ENCODE measurements at regions not wholly inside any gene's neighbourhood (a gene's known extent, or its start where the extent isn't known, plus 50 kb on each side); places are given as distances from the start of the nearest gene placed in this dataset.

GRCh38 chr3:187942658-187943241 is 197.5 kb upstream of the BCL6 start:
- H3K27me3 ChIP-seq (ENCODE audit: control insufficient read depth, insufficient read depth, low read length) = no peaks in the 10 kb centered on the region
- DNase-seq (no peak), FAIRE-seq (no peak)
- no peaks in the 10 kb centered on the region for H3K9me3 ChIP-seq (ENCODE audit: control insufficient read depth in 2 of 3, insufficient read depth in 1 of 3, low read length in 3 of 3)
- intact Hi-C loops (cut with DNase I) = no loop called here
- no peak overlapping the region for H3K27ac ChIP-seq (ENCODE audit: low read depth in 2 of 2, low read length in 2 of 2)
- no peak for TF ChIP-seq CTCF (IDR thresholded peaks at IDR 0.05; ENCODE audit: borderline replicate concordance, extremely low read depth, insufficient read depth)
- no peak overlapping the region for H3K9ac ChIP-seq (ENCODE audit: low read length in 3 of 3)
- no peaks in the 10 kb centered on the region for H3K36me3 ChIP-seq (ENCODE audit: control insufficient read depth in 2 of 3, insufficient read depth in 3 of 3, low read length in 3 of 3)
- no peak overlapping the region for H3K4me3 ChIP-seq (ENCODE audit: low read length in 3 of 3)
- peaks cover 0 to 2% (median 0%) of the 10 kb centered on the region in 3 donors for H3K4me1 ChIP-seq (ENCODE audit: control insufficient read depth in 2 of 3, insufficient read depth in 2 of 3, low read depth in 1 of 3, low read length in 3 of 3)

- DNase-seq = no peak
- no peaks in the 10 kb centered on the region for H3K9me3 ChIP-seq (ENCODE audit: control insufficient read depth in 2 of 3, insufficient read depth in 1 of 3, low read length in 3 of 3)
- H3K4me3 ChIP-seq (ENCODE audit: low read length in 3 of 3) = no peak overlapping the region
- no peaks in the 10 kb centered on the region for H3K27me3 ChIP-seq (ENCODE audit: control insufficient read depth, insufficient read depth, low read length)
- H3K36me3 ChIP-seq (ENCODE audit: control insufficient read depth in 2 of 3, insufficient read depth in 3 of 3, low read length in 3 of 3) = no peaks in the 10 kb centered on the region
- FAIRE-seq = no peak
- H3K27ac ChIP-seq (ENCODE audit: low read depth in 2 of 2, low read length in 2 of 2) = no peak overlapping the region
- H3K9ac ChIP-seq (ENCODE audit: low read length in 3 of 3) = no peak overlapping the region
- intact Hi-C loops (cut with DNase I) = no loop called here
- no peak for TF ChIP-seq CTCF (IDR thresholded peaks at IDR 0.05; ENCODE audit: borderline replicate concordance, extremely low read depth, insufficient read depth)
- H3K4me1 ChIP-seq (ENCODE audit: control insufficient read depth in 2 of 3, insufficient read depth in 2 of 3, low read depth in 1 of 3, low read length in 3 of 3) = peaks cover 0 to 2% (median 0%) of the 10 kb centered on the region in 3 donors
Measured at GRCh38 chr3:187943677-187944389, 198.6 kb upstream of the BCL6 start.

- FAIRE-seq = no peak
- H3K4me3 ChIP-seq (ENCODE audit: low read length in 3 of 3) = no peak overlapping the region
- TF ChIP-seq CTCF (IDR thresholded peaks at IDR 0.05; ENCODE audit: borderline replicate concordance, extremely low read depth, insufficient read depth) = no peak
- no peak for DNase-seq
- no peaks in the 10 kb centered on the region for H3K36me3 ChIP-seq (ENCODE audit: control insufficient read depth in 2 of 3, insufficient read depth in 3 of 3, low read length in 3 of 3)
- H3K27me3 ChIP-seq (ENCODE audit: control insufficient read depth, insufficient read depth, low read length) = no peaks in the 10 kb centered on the region
- intact Hi-C loops (cut with DNase I) = no loop called here
- peaks cover 0 to 2% (median 0%) of the 10 kb centered on the region in 3 donors for H3K4me1 ChIP-seq (ENCODE audit: control insufficient read depth in 2 of 3, insufficient read depth in 2 of 3, low read depth in 1 of 3, low read length in 3 of 3)
- no peak overlapping the region for H3K27ac ChIP-seq (ENCODE audit: low read depth in 2 of 2, low read length in 2 of 2)
- no peak overlapping the region for H3K9ac ChIP-seq (ENCODE audit: low read length in 3 of 3)
- H3K9me3 ChIP-seq (ENCODE audit: control insufficient read depth in 2 of 3, insufficient read depth in 1 of 3, low read length in 3 of 3) = no peaks in the 10 kb centered on the region
Measured at GRCh38 chr3:187944390-187945179, 199.3 kb upstream of the BCL6 start.

Data from kidney (tissue), 13 donors.